IPS-NIHi7 (cell line): ENCODE measurements at regions not wholly inside any gene's neighbourhood (a gene's known extent, or its start where the extent isn't known, plus 50 kb on each side); places are given as distances from the start of the nearest gene placed in this dataset.

ENCODE experiments used
- DNase-seq: peaks from one replicate; pipeline ENCODE4 v3.0.0; 2012; ENCODE audit warnings: mixed read lengths; ENCODE audit errors: extremely low spot score

DNA sequence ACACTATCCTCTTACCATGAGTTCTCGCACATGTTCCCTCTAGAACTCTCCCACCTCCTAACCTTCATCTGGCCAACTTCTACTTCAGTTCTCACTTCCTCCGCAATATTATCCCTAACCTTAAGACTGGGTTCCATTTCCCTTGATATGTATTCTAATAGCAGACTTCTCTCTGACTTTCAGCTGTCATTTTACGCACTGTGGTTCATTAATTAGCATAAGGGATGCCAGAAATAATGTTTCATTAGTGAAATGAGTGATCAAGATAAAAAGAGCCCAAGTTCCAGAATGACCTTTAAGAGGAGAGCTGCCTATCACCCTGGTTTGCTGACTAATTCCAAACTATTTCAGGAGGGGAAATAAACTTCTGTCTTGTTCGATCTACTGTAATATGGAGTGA lies 108.6 kb upstream of the CCDC150 start:
- DNase-seq, result no peak

DNA sequence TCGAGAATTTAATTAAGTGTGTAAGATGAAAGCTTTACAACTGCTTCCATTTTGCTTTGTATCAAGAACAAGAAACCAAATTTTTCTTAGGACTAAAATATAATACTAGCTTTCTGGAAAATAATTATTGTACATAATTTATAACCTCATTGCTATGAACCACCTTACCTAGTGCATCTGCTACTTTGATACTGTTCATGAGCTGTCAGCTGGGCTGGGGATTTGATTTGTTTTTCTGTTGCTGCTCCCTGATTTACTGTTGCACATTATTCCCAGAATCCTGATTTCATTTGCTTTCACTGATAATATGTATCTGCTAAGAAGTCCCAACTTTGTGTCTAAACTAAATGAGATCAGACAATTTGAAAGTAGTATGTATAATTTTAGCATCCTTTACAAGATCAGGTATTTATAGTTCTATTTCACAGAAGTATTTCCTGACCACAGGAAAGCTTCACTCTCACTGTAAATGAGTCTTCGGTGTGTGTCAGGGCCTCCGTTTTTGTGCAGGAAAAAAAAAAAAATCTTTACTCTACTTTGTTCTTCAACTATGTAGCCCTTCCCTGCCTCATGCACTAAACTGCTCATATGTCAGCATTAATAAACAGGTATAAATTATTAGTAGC lies 105.6 kb upstream of the CCDC150 start:
- no peak for DNase-seq

DNA sequence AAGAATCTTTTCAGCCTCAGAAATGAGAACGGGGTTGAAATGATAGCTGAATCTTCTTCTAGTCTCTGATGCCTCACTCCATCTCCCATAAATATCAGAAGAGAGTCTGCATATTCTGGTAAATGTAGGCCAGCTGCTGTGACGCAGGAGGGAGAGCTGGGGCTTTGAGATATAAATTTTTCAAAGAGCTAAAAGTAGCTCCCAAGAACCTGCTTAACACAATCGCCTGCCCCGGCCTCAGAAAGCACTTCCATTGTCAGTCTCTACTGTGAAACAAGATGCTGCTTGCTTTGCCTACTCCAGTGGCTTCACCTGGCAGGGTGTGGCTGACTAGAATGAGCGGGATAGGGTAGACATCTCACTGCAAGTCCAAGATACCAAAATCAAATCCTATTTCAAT lies 105.0 kb upstream of the CCDC150 start:
- no peak for DNase-seq

DNA sequence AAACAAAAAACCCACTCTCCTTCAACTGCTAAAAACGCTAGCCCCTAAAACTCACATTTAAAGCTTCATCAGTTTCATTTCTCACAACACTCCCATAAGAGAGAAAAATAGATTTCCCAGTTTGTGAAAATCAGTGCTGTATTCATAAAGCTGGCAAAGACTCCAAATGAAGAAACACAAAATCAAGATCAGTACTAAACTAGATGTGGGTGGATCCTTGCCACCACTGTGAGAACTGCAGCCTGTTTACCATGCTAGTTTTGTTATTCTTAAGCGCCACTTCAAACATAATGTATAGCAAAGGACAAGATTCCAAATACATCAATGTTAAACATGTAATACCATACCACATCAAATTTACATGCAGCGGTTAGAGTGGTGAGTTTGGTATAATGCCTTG lies 104.5 kb upstream of the CCDC150 start:
- DNase-seq, result no peak

DNA sequence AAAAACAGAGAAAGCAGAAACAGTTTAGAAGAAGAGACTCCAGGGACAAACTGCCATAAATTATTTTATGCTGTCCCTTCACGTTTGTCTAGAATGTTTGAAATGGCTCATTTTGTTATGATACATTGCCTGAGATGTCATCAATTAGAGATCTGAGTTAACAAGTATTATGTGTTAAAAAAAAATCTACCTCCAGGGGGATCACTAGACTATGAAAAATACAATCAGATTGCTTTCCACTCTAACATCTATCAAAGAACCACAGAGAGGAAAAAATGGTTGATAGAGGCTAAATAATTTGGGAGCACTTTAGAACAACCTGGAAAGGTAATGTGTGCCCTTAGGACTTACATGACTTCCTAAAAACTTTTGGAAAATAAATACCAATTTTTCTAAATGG lies 103.8 kb upstream of the CCDC150 start:
- no peak for DNase-seq

DNA sequence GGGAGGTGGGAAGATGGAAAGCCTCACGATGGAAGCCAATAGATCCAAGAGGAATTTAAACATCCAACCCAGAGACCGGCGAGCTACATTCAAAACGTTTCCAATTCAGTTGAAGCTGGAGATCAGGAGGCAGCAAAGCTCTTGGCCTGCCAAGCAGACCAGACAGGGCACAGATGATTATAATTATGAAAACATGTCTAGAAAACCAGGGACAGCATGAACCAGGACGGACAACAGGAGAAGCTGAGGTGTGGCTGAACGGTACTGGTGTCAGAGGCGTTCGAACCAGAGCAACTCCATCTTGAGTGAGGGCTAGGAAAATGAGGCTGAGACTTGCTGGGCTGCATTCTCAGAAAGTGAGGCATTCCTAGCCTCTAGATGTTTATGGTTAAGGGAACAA lies 102.2 kb upstream of the CCDC150 start:
- DNase-seq, result no peak

DNA sequence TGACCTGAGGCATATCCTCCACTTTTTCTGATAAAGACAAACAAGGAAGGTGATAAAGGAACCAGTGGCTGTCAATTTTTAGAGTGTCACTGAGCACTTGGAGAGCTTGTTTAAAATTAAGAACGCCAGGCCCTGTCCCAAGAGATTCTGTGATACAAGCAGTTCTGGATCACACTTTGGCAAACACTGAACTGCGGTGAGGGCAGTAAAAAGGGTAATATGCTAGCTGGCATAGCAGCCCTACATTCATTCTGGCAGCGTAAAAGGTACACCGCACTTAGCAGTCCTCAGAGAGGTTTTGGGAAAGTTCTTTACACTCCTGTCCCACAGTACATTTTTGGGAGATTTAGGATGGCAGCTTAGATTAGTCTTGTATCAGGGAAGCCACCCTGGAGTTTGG lies 101.3 kb upstream of the CCDC150 start:
- no peak for DNase-seq

DNA sequence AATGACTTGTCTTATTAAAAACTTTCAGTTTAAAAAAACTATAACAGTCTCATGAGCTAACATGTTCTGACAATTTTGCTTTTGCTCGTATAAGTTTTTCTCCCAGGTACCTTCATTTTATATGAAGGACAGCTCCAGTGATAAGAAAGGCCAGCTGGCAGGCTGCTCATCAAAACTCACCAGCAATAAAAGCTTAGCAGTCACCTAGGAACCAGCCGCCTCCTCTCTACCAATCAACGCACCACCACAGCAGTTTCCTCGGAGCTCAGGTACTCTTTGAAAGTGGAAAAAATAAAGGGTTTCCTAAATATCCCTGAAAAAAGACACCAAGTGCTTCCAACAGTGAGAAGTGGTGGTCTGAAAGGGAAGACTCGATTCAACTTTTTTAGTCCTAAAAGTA lies 100.9 kb upstream of the CCDC150 start:
- no peak for DNase-seq

DNA sequence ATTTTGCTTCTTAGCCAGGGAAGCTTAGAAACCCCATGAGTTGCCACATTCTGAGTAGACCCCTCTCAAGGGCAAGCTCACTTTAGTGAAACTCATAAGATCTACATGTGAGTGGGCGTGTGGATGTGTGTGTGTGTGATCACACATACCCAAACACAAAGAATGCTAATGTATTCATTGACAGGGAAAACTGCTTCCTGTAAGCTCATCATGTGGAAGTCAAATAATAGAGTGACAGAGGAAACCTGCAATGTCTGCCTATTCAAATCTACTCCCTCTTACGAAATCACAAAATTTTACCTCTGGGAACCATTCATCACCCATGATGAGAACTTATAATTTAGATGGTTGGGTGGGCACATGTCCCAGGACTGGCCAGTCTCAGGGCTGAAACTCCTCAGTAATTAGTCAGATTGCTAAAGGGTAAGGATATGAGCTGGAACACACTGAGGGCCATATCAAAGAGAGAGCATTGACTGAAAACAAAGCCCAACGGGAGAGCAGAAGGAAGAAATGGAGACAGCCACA lies 94.5 kb upstream of the CCDC150 start:
- no peak for DNase-seq

DNA sequence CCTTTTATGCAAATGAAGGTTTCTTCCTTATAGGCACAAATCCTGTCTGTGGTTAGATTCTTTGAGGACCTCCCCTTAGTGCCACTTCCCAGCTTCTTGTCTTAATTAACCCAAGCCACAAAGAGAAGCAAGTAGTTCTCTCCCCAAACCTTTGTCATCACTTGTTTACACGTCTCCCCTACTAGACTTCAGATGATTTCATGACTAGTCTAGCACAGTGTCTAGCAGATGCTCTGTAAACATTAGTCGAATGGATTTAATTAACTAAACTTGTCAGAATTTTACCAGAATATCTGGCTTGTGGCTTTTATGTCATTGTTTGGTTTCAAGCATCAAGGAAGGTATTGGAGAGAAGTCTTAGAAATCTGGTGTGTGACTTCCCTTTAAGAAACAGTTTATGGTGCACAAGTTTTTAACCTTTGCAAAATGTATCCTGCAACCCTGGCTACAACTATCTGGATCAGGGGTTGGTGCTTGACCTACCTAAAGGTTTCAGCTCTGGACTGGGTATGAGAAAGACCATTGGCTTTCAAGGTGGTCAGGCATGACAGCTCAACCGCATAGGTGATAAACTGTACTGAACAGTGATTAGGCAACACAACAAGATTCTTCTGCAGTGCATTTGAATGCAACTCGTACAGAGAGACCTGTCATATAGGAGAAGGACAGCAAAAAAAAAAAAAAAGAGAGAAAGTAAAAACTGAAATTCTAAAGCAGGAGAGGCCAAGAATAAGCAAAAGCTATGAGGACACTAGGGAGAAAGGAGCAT lies 93.2 kb upstream of the CCDC150 start:
- DNase-seq, result no peak

DNA sequence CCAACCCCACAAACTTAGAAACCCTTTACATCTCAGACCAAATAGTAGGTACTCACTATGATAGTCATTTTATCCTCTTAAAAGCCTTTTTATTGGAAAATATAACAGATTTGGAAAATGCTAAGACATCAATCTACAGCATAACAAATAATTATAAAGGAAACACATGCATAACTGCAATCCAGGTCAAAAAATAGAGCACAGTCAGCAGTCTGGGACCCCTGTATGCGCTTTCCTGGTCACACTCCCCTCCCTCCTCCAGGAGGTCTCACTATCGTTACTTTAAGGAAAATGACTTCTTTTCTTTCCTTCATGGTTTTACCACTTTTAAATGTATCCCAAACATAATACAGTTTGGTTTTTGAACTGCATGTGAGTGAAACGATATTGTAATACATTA lies 90.5 kb upstream of the CCDC150 start:
- no peak for DNase-seq

DNA sequence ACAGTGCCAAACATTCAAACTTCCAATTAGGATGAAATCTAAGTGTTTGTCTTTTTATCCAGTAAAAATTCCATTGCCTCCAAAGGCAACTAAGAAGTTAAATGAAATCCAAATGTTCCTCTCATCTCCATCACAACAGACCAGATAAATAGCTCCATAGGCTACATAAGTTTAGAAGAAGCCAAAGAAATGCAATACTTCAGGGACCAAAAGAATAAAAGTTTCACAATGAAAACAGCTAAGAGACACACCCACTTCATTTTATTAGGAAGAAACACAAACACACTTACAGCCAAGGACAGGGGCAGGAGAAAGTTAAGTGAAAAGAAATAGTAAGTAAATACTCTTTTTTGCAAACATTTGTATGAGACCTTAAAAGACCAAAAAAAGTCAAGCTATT lies 88.5 kb upstream of the CCDC150 start:
- no peak for DNase-seq

DNA sequence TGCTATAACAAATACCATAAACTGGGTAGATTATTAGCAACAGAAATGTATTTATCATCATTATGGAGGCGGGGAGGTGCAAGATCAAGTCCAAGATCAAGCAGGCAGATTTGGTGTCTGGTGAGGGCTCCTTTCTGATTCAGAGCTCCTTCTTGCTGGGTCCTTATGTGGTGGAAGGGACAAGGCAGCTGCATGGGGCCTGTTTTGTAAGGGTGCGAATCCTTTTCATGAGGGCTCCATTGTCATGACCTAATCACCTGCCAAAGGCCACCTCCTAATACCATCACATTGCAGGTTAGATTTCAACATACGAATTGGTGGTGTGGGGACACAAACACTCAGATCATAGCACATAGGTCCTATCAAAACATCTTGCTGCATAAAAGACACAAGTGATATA lies 84.4 kb upstream of the CCDC150 start:
- no peak for DNase-seq

DNA sequence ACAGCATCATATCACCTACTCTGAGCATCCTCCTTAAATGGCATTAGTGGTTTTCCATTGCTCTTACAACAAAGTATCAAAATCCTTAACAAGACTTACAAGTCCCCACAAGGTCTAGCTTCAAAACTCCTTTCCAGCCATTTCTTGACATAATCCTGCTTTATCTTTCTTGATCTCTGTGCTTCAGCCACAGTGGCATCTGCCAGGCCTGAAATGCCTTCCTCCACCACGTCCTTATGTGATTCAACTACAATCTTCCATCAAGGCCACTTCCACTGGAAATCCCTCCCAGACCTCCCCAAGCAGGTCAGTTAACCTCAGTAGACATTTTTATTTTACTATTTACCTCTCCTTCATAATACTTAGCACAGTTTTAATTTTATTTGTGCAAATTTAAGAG lies 83.8 kb upstream of the CCDC150 start:
- DNase-seq, result no peak

DNA sequence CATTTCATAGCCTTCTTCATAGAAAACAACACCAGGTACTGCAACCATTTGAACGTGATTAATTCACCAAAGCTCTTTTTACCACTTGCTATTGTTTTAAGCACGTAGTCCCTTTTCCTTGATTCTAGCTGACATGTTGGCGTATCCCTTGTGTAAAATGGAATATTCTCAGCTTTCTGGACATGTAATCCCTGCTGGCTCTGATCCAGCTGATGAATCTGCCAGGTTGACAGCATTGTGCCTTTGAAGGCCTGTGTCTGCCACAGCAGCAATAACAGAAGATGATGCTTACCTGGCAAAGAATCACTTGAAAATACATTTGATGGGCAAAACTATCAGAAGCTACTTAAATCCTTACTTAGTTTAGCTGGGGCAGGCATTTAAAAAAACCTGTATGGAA lies 81.0 kb upstream of the CCDC150 start:
- DNase-seq, result no peak

DNA sequence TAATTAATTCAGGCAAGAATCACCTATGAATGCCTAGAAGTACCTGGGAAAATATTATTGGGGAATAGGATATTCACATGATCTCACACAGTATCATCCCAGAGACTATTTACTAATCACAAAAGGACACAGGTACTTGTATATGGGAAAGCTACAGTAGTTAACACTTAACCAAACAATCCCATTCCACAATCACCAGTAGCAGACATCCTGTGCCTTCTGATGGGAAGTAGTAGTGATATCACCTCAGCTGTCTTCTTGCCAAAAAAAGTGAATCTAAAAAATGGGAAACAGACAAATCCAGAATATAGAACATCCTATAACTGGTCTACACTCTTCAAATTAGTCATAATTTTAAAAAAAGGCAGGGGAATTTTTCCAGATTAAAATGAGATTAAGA lies 75.6 kb upstream of the CCDC150 start:
- no peak for DNase-seq

DNA sequence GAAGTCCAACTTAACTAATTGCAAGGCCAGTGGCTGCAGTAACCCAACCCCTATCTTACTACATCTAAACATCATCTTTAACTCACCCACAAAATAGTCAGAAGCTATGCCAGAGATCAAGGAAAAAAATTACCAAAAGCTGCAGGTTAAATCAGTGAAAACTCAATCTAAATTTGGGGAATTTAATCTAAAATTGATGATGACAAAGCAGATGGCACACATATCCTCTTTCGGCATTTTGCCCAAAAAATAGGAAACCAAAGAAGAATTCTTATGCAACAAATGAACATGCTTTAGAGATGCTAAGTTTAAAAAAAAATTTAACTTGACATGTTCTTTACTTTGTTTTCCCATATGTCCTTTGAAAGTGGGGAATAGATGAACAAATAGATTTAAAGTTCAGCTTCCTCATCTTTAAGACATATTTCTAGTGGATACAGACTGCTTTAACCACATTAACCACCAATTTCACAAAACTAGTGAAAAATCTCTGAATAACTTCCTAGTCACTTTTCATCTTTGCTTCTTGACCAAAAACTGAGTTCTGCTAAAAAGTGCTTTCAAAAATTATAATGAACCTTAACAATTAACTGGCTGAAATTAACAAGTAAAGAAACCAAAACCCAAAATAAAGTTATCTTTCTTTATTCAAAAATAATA lies 74.3 kb upstream of the CCDC150 start:
- no peak for DNase-seq

DNA sequence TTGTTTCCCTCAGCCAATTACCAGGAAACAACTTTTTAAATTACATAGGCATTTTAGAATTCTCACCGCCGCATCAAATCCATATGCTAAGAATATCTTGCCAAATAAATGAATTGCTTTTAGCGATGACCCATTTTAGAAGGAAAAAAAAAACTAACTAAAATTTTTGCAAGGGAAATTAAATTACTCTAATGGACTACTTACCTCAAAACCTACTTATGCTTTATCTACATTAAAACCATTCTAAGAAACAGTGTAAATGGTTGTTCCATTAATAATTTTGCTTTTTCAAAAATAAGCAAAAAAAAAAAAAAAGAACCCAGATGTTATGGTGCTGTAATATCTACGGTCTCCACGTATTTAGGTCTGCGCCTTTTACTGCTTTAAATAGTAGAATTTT lies 73.5 kb upstream of the CCDC150 start:
- DNase-seq, result no peak

DNA sequence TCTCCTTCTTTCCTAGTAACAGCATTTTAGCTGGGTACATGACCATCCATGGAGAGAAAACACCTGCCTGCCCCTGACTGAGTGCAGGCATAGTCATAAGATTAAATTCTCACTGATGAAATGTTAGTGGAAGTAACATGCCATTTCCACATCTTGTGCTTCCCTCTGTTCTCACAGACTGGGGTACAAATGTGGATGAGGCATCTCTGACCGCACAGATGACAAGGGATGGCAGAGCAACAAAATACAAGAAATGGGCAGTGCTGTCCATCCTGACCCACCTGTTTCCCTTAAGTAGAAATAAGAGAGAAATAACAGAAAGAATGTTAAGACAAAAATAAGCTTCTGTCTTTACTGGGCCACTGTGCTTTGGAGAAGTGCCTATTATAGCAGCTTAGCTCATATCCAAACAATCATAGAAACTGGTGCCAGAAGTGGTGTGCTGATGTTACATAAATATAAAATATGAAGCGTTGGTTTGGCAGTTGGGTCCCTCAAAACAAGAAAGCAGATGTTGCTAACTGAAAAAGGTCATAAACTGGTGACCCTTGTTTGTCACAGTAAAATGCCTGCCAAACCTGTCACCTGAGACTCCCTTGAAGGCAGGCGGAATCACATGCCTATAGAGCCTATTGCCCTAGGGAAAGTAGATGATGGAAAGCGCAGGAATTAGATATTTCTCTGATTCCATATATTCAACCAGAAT lies 72.4 kb upstream of the CCDC150 start:
- DNase-seq, result no peak

DNA sequence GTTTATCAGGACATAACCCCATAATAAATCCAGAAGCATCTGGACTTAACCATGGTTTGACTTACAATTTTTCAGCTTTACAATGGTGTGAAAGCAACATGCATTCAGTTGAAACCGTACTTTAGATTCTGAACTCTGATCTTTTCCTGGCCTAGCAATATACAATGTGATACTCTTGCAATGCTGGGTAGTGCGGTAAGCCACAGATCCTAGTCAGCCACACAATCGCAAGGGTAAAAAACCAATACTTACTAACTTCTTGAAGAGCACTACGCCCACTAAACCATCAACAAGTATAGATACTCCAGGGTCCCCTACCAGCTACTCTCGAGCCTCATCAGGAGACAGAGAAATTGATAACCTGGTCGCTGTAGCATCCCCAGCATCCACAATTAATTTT lies 71.0 kb upstream of the CCDC150 start:
- no peak for DNase-seq

DNA sequence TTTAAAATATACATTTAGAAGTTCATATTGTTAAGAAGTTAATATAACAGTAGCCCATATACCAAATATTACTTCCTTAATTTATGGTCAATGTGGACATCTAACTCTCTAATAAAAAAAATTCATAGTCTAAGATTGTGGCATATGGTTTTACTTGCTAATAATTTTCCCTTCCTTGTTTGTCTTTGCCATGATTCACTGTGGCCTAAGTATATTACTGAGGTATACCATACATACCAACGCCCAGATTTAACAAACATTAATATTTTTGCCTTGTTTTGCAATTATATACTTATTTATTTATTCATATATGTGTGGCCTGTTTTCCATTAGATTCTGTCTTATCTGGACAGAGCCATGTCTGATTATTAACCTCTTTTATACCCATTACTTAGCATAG lies 54.6 kb upstream of the CCDC150 start:
- DNase-seq, result no peak

DNA sequence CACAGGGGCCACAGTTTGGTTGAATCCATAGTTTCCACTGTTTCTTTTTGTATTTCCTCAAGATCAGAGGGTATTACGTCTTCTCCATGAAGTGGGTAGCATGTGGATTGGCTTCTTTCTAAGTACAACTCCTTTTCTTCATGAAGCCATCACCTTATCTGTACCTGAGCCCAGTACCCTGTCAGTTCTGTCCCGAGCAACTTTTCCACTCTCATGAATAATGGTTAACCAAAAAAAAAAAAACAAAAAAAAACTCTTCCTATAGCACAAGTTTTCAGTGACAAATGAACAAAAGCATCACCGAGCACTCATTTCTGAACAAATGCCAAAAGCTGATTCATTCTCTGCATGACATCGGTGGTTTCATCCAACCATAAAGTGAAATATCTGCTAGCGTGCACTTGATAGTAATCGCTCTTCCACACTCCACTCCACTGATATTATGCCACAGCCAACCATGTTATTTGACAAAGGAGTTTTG lies 53.0 kb upstream of the CCDC150 start:
- DNase-seq, result no peak
